ENCODE measurements at regions not wholly inside any gene's neighbourhood (a gene's known extent, or its start where the extent isn't known, plus 50 kb on each side); places are given as distances from the start of the nearest gene placed in this dataset.

DNA sequence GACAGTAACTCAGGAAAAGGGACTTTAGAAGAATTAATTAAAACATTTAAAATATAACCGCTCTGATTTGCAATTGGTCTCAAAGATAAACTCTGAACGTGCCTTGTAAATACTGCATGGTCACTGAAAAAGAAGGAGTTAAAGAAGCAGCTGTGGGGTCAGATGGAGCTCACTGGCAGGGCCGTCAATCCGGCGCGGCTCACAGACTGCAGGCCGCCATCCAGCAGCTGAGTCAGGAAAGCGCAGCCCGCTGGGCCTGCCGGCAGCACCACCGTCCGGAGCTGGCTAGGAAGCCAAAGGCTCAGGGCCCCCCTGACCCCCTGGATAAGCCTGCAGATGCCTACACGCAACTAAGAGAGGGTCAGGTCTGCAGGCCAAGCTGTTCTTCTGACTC, 54.2 kb upstream of the FRMD1 start:
- no peak for TF ChIP-seq POLR2AphosphoS5 (IDR thresholded peaks at IDR 0.05; ENCODE audit: low read depth, low read length)
- no peak for TF ChIP-seq TAF1 (IDR thresholded peaks at IDR 0.05; ENCODE audit: low read depth, low read length)
